Renal cortical epithelial cell (primary cell): ENCODE measurements at regions not wholly inside any gene's neighbourhood (a gene's known extent, or its start where the extent isn't known, plus 50 kb on each side); places are given as distances from the start of the nearest gene placed in this dataset.

ENCODE experiments used
- DNase-seq: peaks from one replicate; pipeline ENCODE4 v3.0.0-alpha.2; 2011; ENCODE audit warnings: low read depth

DNA sequence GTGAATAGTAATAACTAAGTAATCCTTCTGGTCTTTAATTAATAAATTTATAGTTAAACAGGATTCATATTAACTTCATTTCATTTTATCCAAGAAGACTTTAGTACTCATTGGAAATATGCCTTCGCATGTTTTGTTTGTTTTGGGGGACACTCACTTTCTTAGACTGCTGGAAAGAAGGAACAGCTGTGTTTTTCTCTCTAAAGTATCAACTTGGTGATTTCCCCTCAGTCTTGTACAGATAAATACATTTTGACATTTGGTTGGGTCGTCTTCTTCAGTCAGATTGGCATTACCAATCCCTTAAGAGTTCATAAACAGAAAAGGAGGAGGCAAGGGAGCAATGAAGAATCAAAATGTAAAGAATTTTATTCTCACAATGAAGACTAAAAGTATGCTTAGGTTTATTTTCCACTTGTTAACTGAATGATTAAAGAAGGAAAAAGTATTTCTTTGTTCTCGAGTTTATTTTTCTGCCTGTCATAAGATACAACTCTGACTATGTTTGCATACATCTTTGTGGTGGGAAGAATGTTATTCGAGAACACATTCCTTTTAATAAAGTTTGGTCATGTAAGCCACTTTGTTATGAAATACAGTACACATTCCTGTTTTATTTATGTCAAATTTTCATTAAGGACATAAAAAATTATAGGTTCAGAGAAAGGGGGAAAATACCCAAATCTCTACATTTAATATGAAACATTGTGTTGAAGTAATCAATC lies 140.2 kb downstream of the GMNC start:
- DNase-seq = no peak

GRCh38 chr3:190721330-190721729 lies 141.2 kb downstream of the GMNC start:
- DNase-seq = peak; percentile 87

- peak; percentile 80 for DNase-seq
Observed at GRCh38 chr3:190718671-190719070, 143.8 kb downstream of the GMNC start.

DNA sequence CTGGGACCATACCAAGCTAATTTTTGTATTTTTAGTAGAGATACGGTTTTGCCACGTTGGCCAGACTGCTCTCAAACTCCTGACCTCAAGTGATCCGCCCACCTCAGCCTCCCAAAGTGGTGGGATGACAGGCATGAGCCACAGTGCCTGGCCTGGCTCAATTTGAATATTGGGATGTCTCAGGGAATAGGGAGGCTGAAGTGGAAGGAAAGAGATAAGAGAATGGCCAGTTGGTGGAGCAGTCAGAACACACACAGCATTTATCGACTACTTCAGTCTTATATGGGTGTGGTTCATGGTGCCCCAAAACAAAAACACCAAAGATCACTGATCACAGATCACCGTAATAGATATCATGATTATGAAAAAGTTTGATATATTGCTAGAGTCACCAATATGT lies 144.4 kb downstream of the GMNC start:
- DNase-seq = no peak

DNA sequence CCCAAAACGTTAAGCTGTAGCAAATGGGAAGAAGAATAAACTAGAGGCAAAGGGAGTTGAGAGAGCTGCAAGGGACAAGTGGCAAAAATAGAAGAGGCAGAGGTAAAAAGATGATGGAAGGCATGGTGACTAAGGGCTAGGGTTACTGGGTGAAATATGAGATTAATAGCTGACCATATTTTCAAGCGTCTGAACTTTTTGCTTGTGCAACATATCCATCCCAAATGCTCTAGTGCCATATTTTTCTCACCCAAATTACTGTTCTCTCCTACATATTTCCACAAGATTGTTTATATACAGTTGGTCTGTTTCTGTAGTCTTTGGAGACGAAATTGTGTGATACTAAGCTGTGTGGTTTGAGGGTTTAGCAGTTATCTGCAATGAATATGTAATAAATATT lies 145.5 kb downstream of the GMNC start:
- no peak for DNase-seq

DNA sequence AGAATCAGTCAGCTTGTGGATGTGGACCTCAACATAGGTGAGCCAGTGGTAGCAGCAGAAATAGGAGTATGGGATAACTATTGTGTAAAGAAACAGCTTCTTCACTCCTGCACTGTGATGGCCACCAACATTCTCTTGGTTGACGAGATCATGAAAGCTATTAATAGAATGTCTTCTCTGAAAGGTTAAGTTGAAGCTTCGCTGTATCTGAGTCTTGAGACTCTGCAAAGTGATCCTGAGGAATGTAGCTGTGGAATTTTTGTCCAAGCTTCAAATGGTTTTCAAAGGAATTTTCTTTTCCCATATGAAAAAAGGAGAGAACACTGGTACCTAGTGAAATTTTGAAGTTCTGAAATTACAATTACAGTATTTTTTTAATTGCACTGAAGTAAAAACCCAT lies 146.3 kb downstream of the GMNC start:
- DNase-seq = no peak

DNA sequence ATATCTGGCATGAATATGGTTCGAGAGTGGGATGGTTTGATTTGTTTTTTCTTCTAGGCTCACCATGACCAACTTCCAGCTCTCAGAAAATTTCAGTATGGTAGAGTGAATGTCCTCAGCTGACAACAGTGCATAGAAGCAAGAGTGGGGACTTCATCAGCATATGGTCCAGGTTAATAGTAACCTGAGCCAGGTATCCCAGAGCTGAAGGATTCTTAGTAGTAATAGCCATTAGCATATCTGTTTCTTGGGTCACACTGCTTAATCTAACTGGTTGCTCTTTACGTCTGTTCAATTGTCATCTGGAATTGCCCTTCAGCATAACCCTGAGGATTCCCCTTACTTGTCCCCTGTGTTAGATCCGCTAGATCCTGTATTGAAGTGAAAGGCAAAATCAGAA lies 151.8 kb downstream of the GMNC start:
- DNase-seq = no peak

GRCh38 chr3:190709351-190709773 lies 153.1 kb downstream of the GMNC start:
- DNase-seq = peak; percentile 86
